AG08396 (cell line): ENCODE measurements at regions not wholly inside any gene's neighbourhood (a gene's known extent, or its start where the extent isn't known, plus 50 kb on each side); places are given as distances from the start of the nearest gene placed in this dataset.

Experiments
- DNase-seq: peaks from one replicate; pipeline ENCODE4 v3.0.0; 2012; ENCODE audit warnings: low spot score, mixed read lengths

GRCh38 chr10:6647811-6648526 lies 67.9 kb upstream of the PRKCQ start:
- DNase-seq: peak; percentile 34

DNA sequence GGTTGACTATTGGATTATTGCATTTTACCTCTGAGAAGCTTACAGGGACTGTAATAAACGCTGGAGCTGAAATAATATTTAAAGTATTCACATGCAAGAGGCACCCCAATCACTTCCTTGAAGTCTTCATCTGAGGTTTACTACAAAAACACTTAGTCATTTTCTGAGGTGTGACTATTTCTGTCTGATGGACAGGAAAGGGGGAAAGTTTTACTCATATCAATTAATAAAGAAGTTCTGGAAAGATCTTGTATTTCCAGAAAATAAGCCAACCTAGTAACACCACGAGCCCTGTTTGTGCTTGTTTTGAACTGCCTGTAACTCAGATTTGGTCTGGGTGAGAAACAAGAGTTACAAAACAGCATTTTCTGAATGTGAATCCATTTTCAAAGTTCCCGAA lies 63.9 kb upstream of the PRKCQ start:
- no peak for DNase-seq

DNA sequence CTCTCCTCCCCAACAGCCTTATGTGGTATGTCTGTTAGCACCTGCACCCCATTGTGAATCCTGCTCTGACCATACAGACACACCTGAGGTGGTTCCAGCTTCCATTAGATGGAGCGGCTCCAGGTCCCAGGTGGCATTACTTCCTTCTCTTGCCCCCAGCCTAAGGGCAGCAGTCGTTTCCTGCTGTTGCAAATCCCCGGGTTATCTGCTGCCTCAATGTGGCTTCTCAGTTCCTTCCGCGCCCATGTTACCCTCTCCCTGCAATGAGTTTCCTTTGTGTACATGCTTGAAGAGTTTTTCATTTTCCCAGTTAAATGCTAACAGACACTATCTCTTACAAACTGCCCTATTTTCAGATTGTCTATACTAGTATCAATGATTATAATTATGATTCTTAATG lies 62.8 kb upstream of the PRKCQ start:
- no peak for DNase-seq

GRCh38 chr10:6640433-6641040 lies 60.5 kb upstream of the PRKCQ start:
- no peak for DNase-seq

DNA sequence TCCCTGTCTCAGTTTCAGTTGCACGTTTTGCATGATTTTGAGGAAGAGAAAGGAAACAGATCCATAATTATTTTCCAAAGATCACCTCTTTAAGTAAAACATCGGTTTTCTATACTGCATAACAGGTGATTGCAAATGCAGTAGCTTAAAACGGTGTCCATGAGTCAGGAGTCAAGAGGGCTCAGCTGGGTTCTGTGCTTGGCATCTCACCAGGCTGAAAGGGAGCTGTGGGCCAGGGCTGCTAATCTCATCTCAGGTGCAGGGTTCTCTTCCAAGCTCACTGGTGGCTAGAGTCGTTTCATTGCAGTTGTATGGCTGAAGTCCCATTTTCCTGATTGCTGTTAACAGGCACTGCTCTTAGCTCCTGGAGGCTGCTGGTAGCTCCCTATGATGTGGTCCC lies 57.0 kb upstream of the PRKCQ start:
- DNase-seq: no peak

DNA sequence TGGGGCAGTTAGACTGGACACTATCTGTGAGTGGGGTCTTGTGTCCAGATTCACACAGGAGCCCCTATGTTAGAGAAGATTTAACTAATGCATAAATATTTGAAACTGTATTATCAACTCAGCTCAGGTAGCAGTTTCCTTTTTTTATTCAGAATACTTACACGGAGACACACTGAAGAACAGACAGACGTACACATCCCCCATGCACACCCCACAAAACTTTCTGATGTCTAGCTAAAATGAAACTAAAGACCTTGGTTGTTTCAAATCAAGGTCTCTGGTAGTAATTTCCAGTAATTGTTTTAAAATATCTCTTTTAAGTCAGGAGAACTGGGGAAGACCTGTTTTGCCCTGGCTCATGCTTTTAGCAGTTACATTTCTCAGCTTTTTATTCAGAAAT lies 55.7 kb upstream of the PRKCQ start:
- DNase-seq: no peak
